Activated naive CD4-positive, alpha-beta T cell treated with anti-CD3 and anti-CD28 coated beads, Interleukin-2, amount 10 ng/mL, durations not matched to agents 7 days and 5 days (primary cell): ENCODE measurements at regions not wholly inside any gene's neighbourhood (a gene's known extent, or its start where the extent isn't known, plus 50 kb on each side); places are given as distances from the start of the nearest gene placed in this dataset.

Experiments
- CTCF ChIA-PET: fragments of 350-600 bp; sonication (Branson Sonifier 250); formaldehyde crosslinking; loops from one replicate; lab custom pipeline; 2021; ENCODE audit warnings: antibody characterized with exemption; lab: Charles Lee
- DNase-seq: peaks from one replicate; pipeline ENCODE4 v3.0.0-alpha.2; 2020
- H3K27ac Mint-ChIP-seq: one replicate; pipeline ENCODE4 v1.8.0; 2021; ENCODE audit warnings: mild to moderate bottlenecking, moderate library complexity, mixed read lengths
- H3K27me3 Mint-ChIP-seq: one replicate; pipeline ENCODE4 v1.8.0; 2021; ENCODE audit warnings: mild to moderate bottlenecking, mixed read lengths
- H3K36me3 Mint-ChIP-seq: one replicate; pipeline ENCODE4 v1.8.0; 2021; ENCODE audit warnings: mixed read lengths
- H3K4me1 Mint-ChIP-seq: one replicate; pipeline ENCODE4 v1.8.0; 2021; ENCODE audit warnings: mixed read lengths
- H3K4me3 Mint-ChIP-seq: one replicate; pipeline ENCODE4 v1.8.0; 2021; ENCODE audit warnings: mild to moderate bottlenecking, moderate library complexity, mixed read lengths
- H3K9me3 Mint-ChIP-seq: one replicate; pipeline ENCODE4 v1.8.0; 2021; ENCODE audit warnings: mixed read lengths

DNA sequence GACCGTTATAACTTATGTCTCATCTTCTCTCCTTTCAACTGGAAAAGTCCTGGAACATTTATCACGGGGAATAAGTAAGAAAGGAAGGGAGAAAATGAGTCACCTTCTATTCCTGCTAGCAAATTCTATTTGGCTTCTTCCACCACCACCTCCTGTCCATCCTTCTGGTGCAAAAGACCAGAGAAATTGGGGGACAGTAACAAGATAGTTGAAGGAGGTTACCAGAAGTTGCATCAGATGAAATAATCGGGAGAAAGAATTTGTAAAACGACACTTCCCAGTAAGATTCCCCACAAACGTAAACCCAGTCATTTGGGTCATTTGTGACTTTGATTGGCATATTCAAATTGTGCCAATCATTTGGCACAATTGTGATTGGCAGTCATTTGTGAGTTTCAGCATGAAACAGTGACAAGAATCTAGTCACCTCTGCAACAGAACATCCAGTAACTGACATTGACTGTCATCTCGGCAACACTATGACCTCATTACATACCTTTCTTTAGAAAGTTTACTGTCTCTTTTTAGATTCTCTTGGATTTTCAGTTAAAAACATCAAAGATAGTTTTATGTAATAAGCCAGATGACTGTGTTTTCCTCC, 51.3 kb upstream of the PIK3CG start:
- Mint-ChIP-seq H3K36me3 (peaks cover 1% of the 10 kb centered on the region), H3K4me3 (no peak overlapping the region), H3K27ac (no peak overlapping the region), H3K9me3 (no peaks in the 10 kb centered on the region), H3K27me3 (no peaks in the 10 kb centered on the region), H3K4me1 (peaks cover 10% of the 10 kb centered on the region)
- CTCF ChIA-PET = no interaction called here
- no peak for DNase-seq

DNA sequence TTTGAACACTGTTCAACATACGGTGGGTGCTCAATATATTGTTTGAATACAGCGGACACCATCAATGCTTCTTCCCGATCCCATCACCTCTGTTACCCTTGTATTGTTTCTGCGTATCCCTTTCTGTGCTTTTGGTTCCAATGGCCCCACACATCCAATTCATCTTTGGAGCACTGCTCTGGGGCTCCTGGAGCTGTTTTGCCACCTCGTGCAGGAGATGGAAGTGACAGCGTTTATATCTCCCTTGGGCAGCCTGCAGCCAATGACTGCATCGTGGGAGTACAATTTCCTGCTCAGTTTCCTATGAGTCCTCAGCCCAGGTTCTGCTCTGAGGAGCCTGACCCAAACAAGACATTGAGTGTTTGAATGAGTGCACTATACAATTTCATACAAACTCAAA, 50.2 kb upstream of the PIK3CG start:
- H3K9me3 Mint-ChIP-seq = no peaks in the 10 kb centered on the region
- CTCF ChIA-PET = no interaction called here

More for the DNA sequence above, 50.2 kb upstream of the PIK3CG start:
- Mint-ChIP-seq H3K36me3 (peaks cover 1% of the 10 kb centered on the region), H3K4me3 (no peak overlapping the region), H3K4me1 (peaks cover 10% of the 10 kb centered on the region), H3K27me3 (no peaks in the 10 kb centered on the region), H3K27ac (no peak overlapping the region)
- no peak for DNase-seq
